ENCODE measurements at regions not wholly inside any gene's neighbourhood (a gene's known extent, or its start where the extent isn't known, plus 50 kb on each side); places are given as distances from the start of the nearest gene placed in this dataset.

GRCh38 chr20:6637160-6637579, 130.3 kb upstream of the BMP2 start:
- Histone ChIP-seq H3K4me3 (no peak overlapping the region), H3K27ac (no peak overlapping the region), H3K36me3 (no peaks in the 10 kb centered on the region), H3K9me3 (no peaks in the 10 kb centered on the region), H3K4me1 (no peaks in the 10 kb centered on the region), H3K27me3 (no peaks in the 10 kb centered on the region)
- DNase-seq (no peak), ATAC-seq (peak; percentile 51)
- no peak for TF ChIP-seq CTCF (IDR thresholded peaks at IDR 0.05)
- intact Hi-C loops (cut with DNase I), result no loop called here

DNA sequence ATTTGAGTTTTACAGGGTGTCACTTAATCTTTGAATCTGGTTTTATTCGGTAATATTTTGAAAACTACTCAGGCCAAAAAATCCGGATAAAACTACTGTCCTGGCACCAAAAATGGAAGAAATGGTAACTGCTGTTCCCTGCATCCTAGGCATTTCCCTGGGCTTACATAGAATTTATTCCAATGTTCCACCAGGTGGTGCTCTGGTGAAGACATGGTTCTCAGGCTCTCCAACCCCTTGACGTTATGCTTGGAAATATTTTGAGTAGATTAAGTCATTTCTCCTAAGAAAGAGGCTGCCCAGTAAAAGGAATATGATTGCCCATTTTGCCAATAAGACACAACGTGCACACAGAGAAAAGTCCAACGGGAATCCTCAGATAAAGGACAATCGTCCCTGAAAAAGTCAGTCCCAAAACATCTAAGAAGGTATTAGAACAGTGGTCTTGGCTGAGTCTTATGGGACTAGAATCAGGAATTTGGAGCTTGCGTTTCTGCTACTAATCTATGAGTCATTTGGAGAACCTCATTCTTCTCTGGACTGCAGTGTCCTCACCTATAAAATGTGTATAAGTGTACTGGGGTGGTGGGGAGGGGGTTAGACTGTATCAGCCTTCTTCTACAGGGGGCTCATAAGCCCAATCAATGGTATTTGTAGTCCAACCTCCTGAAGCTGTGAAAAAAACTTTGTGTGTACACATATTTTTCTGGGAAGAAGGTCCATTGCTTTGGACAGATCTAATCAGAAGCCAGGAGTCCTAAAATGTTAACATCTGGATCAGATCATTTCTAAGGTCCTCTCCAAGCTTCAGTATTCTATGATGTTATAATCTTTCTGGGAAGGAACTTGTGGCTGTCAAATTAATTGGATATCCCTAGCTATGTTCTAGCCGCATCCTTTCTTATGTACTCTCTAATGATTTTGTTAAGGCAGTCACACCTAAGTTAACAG, 131.0 kb upstream of the BMP2 start:
- no peaks in the 10 kb centered on the region for H3K4me1 ChIP-seq
- no peaks in the 10 kb centered on the region for H3K9me3 ChIP-seq
- no peaks in the 10 kb centered on the region for H3K27me3 ChIP-seq
- peak; percentile 27 to 40 for TF ChIP-seq CTCF (IDR thresholded peaks at IDR 0.05)
- ATAC-seq (peak; percentile 97), DNase-seq (peak in 2 of 4 donors; percentile 28 to 79)
- intact Hi-C loops (cut with DNase I), result no loop called here
- no peak overlapping the region for H3K27ac ChIP-seq
- H3K4me3 ChIP-seq, result no peak overlapping the region
- no peaks in the 10 kb centered on the region for H3K36me3 ChIP-seq

DNA sequence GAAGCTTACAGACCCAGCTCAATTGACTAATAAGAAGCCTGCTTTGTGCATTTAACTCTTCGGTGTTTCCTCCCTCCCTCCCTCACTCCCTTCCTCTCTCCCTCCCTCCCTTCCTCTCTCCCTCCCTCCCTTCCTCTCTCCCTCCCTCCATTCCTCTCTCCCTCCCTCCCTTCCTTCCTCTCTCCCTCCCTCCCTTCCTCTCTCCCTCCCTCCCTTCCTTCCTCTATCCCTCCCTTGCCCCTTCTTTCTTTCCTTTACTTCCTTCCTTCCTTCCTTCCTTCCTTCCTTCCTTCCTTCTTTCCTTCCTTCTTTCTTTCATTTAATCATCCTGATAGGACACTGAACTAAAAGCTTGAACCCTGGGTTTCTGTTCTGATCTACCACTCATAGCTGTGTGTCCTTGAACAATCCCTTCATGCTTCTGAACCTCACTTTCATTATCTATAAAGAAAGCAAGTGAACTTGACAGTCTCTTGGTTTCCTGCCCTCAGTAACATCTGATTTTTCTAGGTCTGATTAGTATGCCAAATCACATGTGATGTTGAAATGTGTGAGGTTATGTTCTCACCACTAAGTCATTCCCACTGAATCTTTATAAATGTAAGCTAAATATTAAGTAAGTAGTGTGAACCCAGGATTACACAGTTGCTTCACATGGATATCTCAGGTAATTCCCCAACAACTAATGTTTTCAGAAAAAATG, 132.3 kb upstream of the BMP2 start:
- intact Hi-C loops (cut with DNase I), result no loop called here
- Histone ChIP-seq H3K27ac (no peak overlapping the region), H3K27me3 (no peaks in the 10 kb centered on the region), H3K9me3 (no peaks in the 10 kb centered on the region), H3K4me1 (no peaks in the 10 kb centered on the region), H3K4me3 (no peak overlapping the region), H3K36me3 (no peaks in the 10 kb centered on the region)
- DNase-seq (no peak), ATAC-seq (no peak)
- TF ChIP-seq CTCF (IDR thresholded peaks at IDR 0.05), result no peak

DNA sequence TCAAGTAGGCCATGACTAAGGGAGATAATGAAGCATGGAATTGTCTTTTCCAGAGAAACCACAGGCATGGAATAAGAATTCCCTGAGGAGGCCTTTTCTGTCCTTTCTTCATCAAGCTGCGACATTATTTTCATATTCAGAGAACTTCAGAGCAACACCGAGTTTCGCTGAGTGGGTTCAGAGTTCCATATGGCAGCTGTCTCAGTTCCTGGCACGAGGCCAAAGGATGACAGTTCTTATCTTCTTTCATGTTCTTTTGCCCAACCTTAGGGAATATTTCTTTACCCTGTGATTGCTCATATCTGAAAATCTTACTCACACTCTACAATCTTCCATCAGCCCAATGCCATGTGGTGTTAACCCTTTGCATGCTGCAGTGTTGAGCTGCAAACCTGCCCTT, 135.3 kb upstream of the BMP2 start:
- Histone ChIP-seq H3K27me3 (no peaks in the 10 kb centered on the region), H3K4me1 (no peaks in the 10 kb centered on the region), H3K27ac (no peak overlapping the region), H3K9me3 (no peaks in the 10 kb centered on the region), H3K36me3 (no peaks in the 10 kb centered on the region), H3K4me3 (no peak overlapping the region)
- intact Hi-C loops (cut with DNase I), result no loop called here
- ATAC-seq (no peak), DNase-seq (peak in 2 of 4 donors; percentile 37 to 58)
- no peak for TF ChIP-seq CTCF (IDR thresholded peaks at IDR 0.05)

DNA sequence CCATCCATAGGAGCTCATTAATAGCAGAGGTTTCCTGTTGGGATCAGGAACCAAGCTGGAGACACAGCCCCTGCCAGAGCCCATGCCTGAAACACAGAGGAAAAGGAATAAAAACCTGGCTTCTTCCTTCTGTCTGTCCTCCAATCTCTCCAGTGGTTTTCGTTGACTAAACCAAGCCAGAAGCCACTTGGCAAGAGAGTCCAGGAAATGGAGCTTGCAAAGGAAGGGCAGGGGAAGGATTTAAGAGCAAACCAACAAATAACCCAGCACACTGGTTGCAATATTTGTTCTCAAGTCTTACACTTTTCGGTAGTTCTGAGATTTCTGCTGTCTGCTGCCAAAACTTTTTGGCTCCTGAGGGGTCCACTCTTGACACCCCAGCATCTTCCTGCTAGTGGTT, 137.0 kb upstream of the BMP2 start:
- no peak for TF ChIP-seq CTCF (IDR thresholded peaks at IDR 0.05)
- Histone ChIP-seq H3K27ac (no peak overlapping the region), H3K9me3 (no peaks in the 10 kb centered on the region), H3K4me3 (no peak overlapping the region), H3K4me1 (no peaks in the 10 kb centered on the region), H3K27me3 (no peaks in the 10 kb centered on the region), H3K36me3 (no peaks in the 10 kb centered on the region)
- DNase-seq (no peak), ATAC-seq (no peak)
- intact Hi-C loops (cut with DNase I), result no loop called here

All from left lung (tissue), 4 donors.